ENCODE measurements at regions not wholly inside any gene's neighbourhood (a gene's known extent, or its start where the extent isn't known, plus 50 kb on each side); places are given as distances from the start of the nearest gene placed in this dataset.
"Not testable (repeated sequence)": the region's sequence is repeated elsewhere in the genome, so short reads cannot be mapped to it uniquely, and the experiment has no call there.

DNA sequence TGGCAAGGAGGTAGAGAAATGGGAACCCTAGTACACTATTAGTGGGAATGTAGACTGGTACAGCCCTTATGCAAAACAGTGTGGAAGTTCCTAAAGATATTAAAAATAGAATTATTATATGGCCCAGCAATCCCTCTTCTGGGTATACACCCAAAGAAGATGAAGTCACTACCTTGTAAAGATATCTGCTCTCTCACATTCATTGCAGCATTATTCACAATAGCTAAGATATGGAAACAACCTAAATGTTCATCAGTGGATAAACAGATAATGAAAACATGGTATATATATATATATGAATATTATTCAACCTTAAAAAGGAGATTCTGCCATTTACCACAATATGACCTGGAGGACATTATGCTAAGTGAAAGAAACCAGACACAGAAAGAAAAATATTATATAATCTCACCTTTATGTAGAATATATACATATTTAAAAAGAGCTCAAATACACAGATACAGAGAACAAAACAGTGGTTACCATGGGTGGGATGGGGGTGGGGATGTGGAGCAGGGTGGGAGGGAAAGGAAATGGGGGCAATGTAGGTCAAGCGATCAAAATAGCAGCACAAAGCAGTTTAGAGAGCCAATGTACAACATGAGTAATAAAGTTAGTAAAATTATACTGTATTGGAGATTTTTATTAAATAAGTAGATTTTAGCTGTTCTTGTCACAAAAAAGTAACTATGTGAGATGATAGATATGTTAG is 138.6 kb downstream of the SPRY1 start:
- no peaks in the 10 kb centered on the region for H3K36me3 ChIP-seq

DNA sequence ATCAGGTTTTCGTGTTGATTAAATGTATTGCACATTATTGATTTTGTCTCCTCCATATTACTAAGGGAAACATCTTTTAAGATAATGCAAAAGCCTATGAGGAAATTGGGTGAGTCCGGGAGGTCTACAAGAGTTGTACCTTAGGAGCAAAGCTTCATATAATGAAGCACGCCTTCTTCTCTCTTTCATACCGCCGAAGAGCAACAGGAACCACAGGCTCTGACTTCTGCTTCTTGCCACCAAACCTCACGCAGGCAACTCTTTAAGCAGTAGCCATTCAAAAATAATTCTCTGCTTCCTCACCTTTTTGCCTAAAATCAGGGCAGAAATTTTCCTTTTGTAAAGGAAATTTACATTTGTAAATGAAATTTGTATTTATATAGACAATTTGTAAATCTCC is 139.6 kb downstream of the SPRY1 start:
- intact Hi-C loops (cut with micrococcal nuclease): no loop called here
- Histone ChIP-seq H3K36me3 (no peaks in the 10 kb centered on the region), H3K4me3 (no peak overlapping the region), H3K27me3 (ENCODE audit: low read depth) (no peaks in the 10 kb centered on the region), H3K9me3 (replicated peaks) (peaks cover 25% of the 10 kb centered on the region), H3K4me1 (no peaks in the 10 kb centered on the region), H3K27ac (replicated peaks) (no peak overlapping the region)
- TF ChIP-seq, protein P1, sequence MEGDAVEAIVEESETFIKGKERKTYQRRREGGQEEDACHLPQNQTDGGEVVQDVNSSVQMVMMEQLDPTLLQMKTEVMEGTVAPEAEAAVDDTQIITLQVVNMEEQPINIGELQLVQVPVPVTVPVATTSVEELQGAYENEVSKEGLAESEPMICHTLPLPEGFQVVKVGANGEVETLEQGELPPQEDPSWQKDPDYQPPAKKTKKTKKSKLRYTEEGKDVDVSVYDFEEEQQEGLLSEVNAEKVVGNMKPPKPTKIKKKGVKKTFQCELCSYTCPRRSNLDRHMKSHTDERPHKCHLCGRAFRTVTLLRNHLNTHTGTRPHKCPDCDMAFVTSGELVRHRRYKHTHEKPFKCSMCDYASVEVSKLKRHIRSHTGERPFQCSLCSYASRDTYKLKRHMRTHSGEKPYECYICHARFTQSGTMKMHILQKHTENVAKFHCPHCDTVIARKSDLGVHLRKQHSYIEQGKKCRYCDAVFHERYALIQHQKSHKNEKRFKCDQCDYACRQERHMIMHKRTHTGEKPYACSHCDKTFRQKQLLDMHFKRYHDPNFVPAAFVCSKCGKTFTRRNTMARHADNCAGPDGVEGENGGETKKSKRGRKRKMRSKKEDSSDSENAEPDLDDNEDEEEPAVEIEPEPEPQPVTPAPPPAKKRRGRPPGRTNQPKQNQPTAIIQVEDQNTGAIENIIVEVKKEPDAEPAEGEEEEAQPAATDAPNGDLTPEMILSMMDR (IDR thresholded peaks at IDR 0.05; ENCODE audit: borderline replicate concordance): no peak
- DNase-seq: no peak

More for the DNA sequence above, 138.6 kb downstream of the SPRY1 start:
- H3K4me1 ChIP-seq: no peaks in the 10 kb centered on the region
- peaks cover 25% of the 10 kb centered on the region for H3K9me3 ChIP-seq (replicated peaks)
- intact Hi-C loops (cut with micrococcal nuclease): no loop called here
- H3K27ac ChIP-seq (replicated peaks): no peak overlapping the region
- TF ChIP-seq, protein P1 (IDR thresholded peaks at IDR 0.05; ENCODE audit: borderline replicate concordance): no peak
- no peaks in the 10 kb centered on the region for H3K27me3 ChIP-seq (ENCODE audit: low read depth)
- no peak for DNase-seq
- H3K4me3 ChIP-seq: no peak overlapping the region

DNA sequence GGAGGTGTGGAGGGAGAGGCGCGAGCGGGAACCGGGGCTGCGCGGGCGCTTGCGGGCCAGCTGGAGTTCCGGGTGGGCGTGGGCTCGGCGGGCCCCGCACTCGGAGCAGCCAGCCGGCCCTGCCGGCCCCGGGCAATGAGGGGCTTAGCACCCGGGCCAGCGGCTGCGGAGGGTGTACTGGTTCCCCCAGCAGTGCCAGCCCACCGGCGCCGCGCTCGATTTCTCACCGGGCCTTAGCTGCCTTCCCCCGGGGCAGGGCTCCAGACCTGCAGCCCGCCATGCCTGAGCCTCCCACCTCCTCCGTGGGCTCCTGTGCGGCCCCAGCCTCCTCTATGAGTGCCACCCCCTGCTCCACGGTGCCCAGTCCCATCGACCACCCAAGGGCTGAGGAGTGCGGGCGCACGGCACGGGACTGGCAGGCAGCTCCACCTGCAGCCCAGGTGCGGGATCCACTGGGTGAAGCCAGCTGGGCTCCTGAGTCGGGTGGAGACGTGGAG is 141.4 kb downstream of the SPRY1 start:
- H3K4me3 ChIP-seq; H3K4me1 ChIP-seq; DNase-seq; intact Hi-C loops (cut with micrococcal nuclease); H3K27ac ChIP-seq (replicated peaks); H3K27me3 ChIP-seq (ENCODE audit: low read depth); H3K36me3 ChIP-seq: not testable (repeated sequence)
- peaks cover 25% of the 10 kb centered on the region for H3K9me3 ChIP-seq (replicated peaks)

DNA sequence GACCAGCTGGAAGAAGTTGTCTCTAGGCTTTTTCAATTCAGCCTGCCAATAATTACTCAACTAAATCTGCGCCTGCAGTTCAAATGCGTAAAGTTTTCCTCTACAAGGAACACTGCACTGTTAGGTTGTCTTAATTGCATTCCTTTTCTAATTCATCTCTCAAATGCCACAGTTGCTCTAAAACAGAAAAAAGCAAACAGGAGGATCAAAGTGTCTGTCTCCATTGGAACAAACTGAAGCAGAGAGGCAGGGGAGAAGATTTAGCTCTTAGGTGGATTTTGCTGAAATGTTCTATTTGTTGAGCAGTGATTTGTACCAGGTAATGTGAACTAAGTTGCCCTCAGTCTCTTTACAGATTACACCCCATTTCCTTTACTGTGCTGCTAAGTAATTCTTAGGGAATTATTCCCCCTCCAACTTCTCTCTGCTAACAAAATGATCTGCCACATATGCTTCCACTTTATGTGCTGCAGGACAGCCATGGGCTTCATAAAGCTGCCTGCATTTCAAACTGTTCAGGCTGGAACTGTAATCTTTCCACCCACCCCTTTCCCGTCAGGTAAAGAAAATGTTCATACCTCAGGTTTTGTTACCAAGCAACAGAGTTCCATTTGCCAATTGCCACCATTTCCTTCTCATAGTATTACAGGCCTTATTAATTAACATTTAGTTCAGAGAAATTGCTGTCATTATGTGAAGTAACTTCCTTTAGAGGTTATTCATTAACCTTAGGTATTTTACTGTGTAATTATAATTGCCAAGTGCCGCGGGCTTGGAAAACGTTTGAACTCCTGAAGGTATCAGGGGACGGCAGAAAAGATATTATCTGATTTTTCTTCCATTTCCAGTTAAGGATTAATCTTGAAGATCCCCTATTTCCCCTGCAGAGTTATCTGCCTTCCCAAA is 149.3 kb downstream of the SPRY1 start:
- TF ChIP-seq, protein P1 (IDR thresholded peaks at IDR 0.05; ENCODE audit: borderline replicate concordance): no peak
- intact Hi-C loops (cut with micrococcal nuclease): no loop called here
- Histone ChIP-seq H3K9me3 (replicated peaks) (peaks cover 9% of the 10 kb centered on the region), H3K36me3 (no peaks in the 10 kb centered on the region), H3K4me1 (no peaks in the 10 kb centered on the region), H3K27ac (replicated peaks) (no peak overlapping the region), H3K27me3 (ENCODE audit: low read depth) (no peaks in the 10 kb centered on the region), H3K4me3 (no peak overlapping the region)
- no peak for DNase-seq

DNA sequence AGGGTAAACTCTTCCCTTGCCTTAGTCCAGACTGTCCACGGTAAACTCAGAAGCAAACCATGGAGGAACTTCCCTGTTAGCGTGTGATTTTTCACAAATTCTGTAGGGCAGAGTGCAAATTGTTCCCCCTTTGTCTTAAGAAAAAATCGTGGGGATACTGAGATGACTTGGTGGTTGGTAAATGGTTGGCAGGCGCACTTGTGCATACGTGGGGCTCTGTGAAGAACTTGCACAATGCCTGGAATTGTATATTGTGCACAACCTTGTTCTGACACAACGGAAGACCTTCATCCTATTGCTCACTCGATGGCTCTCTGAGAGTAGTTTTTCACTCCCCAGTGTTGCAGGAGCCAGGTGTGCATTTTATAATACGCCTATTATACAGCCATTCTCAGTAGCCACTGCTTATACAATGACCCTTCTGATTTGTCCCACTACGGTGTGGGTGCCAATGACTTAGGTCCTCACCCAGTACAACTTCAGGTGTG is 150.0 kb downstream of the SPRY1 start:
- H3K36me3 ChIP-seq: no peaks in the 10 kb centered on the region
- no peak overlapping the region for H3K27ac ChIP-seq (replicated peaks)
- H3K4me1 ChIP-seq: no peaks in the 10 kb centered on the region
- no peak overlapping the region for H3K4me3 ChIP-seq
- intact Hi-C loops (cut with micrococcal nuclease): no loop called here
- no peaks in the 10 kb centered on the region for H3K27me3 ChIP-seq (ENCODE audit: low read depth)
- TF ChIP-seq, protein P1 (IDR thresholded peaks at IDR 0.05; ENCODE audit: borderline replicate concordance): no peak
- DNase-seq: no peak
- H3K9me3 ChIP-seq (replicated peaks): peaks cover 9% of the 10 kb centered on the region

All from left ventricle myocardium inferior (tissue), 1 donor.